NCI-H526 treated with DMSO at 0.1 percent for 48 hours (cell line): ENCODE measurements at regions not wholly inside any gene's neighbourhood (a gene's known extent, or its start where the extent isn't known, plus 50 kb on each side); places are given as distances from the start of the nearest gene placed in this dataset.
A peak's percentile ranks its signal among the peaks of the same experiment; 100 is the strongest.

Experiments used
- DNase-seq: peaks from one replicate; lab custom pipeline; 2025; lab: John Stamatoyannopoulos, UW

DNA sequence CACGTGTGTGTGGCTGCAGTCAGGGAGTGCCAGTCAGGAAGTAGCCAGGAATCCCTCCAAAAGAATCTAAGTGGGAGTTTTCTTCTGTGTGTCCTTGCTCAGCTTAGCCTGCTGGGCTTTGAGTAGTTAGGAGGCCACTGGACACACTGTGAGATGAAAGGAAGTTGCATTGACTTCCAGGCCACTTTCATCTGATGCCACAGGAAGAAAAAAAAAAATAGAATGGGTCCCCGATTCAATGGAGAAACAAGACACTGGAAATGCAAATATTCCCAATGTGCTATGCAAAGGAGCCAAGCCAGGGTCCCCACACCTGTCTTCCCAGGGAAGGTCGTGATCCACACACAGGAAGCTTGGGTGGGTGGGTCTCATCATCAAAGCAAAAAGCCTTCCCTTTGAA lies 95.6 kb upstream of the E2F8 start:
- DNase-seq, result peak; percentile 89

- DNase-seq, result no peak
Measured at GRCh38 chr11:19332476-19332875, 91.7 kb upstream of the E2F8 start.

DNA sequence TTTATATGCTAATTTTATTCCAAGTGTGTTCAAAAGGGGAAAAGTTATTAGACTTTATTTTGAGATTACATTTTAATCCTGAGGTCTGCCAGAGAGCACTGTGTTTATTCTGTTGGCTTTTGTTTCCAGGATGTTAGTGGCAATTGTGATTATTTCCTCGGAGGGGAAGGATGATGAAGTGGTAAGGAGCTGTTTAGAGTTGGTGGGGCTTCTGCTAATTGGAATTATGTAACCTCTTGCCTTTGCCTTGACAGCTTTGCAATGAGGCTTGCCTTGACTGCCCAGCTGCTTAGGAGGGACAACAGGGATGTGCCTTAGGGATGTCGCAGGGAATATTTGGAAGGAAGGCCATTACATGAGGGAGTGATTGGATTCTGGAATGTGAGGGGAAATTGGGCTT lies 89.7 kb upstream of the E2F8 start:
- no peak for DNase-seq

GRCh38 chr11:19329970-19330369 lies 89.2 kb upstream of the E2F8 start:
- no peak for DNase-seq

DNA sequence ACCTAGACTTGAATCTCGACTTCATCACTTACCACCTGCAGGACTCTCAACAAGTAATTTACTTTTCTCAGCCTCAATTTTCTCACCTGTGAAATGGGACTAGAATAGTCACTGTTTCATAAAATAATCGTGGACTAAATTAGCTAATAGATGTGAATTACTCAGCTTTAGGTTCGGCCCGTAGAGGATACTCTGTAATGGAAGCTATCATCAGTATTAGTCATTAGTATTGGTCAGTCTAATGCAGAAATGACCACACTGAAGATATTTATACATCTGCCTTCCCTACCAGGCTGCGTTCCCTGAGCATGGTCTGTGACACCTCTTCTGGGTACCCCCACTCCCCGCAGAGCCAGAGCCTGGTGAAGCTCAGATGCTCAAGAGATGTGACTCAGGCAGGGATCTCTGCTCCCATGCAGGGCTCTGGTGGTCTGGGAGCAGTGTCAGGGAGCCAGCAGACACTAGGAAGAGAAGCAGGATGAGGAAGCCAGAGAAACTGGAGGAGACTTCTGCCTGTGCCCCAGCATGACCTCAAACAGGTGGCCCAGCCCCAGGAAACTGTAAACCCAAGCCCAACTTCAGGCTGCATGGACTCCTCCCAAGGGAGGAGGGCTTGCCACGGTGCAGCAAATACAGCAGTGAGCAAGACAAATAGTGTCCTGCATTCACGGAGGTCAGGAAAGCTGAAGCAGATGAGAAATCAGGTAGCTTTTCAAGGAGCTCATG lies 88.0 kb upstream of the E2F8 start:
- no peak for DNase-seq

GRCh38 chr11:19327280-19327679 lies 86.5 kb upstream of the E2F8 start:
- DNase-seq, result no peak

- DNase-seq, result peak; percentile 53
Measured at GRCh38 chr11:19326499-19326898, 85.8 kb upstream of the E2F8 start.

DNA sequence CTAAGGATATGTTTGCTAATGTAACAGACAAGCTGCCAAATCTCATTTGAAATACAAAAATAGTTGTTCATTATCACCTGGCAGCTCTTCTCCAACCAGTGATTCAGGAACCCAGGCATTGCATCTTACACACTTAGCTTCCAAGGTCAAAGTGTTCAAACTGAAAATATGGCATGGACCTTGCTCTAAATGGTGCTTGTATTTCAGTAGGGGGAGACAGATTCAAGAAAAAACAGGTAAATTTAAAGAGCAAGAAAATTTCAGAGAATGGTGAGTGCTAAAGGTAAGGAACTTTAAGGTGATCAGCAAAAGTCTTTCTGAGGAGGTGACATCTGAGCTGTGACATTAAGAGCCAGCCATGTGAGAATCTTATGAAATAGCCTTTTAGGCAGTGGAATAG lies 82.8 kb upstream of the E2F8 start:
- no peak for DNase-seq

- no peak for DNase-seq
Measured at GRCh38 chr11:19321351-19321750, 80.6 kb upstream of the E2F8 start.

GRCh38 chr11:19320827-19321226 lies 80.1 kb upstream of the E2F8 start:
- DNase-seq, result no peak

GRCh38 chr11:19316434-19316833 lies 75.7 kb upstream of the E2F8 start:
- DNase-seq, result no peak

GRCh38 chr11:19315511-19315910 lies 74.8 kb upstream of the E2F8 start:
- DNase-seq, result no peak

DNA sequence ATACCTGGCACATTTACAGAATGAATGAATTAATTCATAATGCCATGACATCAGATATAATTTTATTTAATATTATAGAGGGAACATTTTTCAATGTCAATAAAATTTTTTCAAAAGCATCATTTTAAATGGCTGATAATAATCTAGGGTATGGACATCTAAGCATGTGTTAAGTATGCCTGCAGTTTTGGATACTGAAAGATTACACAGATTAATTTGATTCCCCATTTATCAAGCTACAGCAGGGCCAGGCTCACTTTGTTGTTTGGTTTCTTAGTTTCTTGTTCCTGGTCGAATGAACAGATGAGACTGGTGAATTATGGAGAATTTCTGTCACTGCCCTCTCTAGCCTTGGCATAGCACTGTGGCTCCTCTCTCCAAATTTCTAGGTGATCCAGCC lies 72.4 kb upstream of the E2F8 start:
- no peak for DNase-seq

DNA sequence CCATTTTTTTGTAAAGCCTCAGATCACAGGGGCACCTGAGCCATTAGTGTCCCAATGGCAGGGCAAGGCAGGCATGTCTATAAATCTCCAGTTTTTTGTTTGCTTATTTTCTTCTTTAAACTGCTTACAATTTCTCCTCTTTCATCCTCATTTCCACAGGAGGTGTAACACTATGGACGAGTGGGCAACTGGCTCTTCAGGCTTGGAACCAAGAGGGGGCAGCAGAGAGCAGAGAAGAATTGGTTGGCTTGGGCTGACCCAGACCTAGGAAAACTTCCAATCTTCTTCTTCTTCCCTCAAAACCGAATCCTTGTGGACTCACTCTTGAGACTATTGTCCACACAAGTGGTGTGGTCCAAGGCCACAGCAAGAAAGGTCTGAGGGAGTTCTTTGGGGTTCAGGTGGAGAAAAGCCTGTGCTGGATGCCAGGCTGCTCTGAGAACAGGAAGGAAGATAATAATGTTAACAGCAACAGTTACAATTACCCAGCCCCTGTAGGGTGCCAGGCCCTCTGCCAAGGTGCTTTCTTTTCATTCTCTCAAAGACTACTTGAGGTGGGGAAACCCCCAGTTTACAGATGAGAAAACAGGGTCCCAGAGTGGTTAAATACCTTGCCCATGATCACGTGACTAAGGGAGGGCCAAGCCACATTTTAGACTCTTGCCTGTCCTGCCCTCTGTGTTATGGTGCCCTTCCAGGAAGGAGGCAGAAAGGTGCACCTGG lies 70.7 kb upstream of the E2F8 start:
- peak; percentile 25 for DNase-seq

DNA sequence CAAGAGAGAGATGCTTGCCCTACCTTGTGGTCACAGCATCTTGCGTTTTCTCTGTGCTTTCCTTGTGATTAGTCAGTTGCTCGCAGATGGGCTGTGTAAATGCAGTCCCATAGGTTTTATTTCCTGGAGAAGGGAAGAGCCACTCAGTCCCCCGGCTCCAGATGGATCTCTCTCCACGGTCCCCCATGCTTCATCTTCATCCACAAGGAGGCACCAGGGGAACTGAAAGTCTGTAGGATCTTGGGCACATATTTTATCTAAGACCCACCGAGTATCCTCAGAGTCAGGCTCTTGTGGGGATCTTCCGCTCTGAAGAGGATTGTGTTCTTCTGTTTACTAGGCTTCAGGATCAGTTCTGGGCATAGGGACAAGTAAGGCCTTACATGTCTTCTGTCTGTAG lies 66.8 kb upstream of the E2F8 start:
- no peak for DNase-seq

GRCh38 chr11:19306179-19306944 lies 65.6 kb upstream of the E2F8 start:
- DNase-seq, result no peak

DNA sequence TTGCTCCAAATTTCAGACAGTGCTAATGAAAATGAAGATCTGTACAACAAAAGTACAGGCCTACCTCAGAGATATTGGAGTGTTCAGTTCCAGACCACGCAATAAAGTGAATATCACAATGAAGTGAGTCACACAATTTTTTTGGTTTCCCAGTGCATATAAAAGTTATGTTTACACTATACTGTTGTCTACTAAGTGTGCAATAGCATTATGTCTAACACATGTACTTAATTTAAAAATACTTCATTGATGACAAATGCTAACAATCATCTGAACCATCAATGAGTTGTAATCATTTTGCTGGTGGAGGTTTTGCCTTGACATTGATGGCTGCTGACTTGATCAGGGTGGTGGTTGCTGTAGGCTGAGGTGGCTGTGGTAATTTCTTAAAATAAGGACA lies 60.6 kb upstream of the E2F8 start:
- DNase-seq, result no peak

DNA sequence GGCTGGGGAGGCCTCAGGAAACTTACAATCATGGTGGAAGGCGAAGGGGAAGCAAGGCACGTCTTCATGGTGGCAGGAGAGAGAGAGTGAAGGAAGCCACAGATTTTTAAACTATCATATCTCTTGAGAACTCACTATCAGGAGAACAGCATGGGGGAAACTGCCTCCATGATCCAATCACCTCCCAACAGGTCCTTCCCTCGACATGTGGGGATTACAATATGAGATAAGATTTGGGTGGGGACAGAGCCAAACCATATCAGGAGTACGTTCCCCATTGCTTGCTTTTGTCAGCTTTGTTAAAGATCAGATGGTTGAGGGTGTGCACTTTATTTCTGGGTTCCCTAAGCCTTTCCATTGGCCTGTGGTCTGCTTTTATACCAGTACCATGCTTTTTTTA lies 53.7 kb upstream of the E2F8 start:
- DNase-seq, result no peak

DNA sequence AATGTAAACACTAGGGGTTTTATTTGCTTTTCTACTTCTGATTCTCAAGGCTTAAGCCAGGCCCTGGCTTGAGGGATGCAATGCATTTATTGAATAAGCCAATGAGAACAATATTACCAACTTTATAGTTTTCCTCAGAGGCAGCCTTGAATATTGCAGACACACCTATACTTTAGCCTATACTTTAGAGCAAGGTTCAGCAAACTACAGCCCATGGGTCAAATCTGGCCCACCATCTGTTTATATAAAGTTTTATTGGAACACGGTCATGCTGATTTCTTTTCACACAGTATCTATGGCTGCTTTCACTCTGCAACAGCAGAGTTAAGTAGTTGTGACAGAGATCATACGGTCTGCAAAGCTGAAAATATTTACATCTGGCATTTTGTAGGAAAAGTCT lies 50.3 kb upstream of the E2F8 start:
- DNase-seq, result no peak
